Ascending aorta (tissue), 2 donors: ENCODE measurements at regions not wholly inside any gene's neighbourhood (a gene's known extent, or its start where the extent isn't known, plus 50 kb on each side); places are given as distances from the start of the nearest gene placed in this dataset.

Source experiments
- DNase-seq, 2 donors: peaks; one replicate each; pipeline ENCODE4 v3.0.0-alpha.2; 2019; ENCODE audit warnings: low spot score in 2 of 2
- H3K27ac ChIP-seq, 2 donors: fragments of 200-600 bp; sonication (generic); one replicate each; pipeline ENCODE4 v1.5.1; 2016 to 2017; ENCODE audit warnings: mild to moderate bottlenecking in 1 of 2
- H3K27me3 ChIP-seq: fragments of 200-600 bp; sonication (generic); one replicate; pipeline ENCODE4 v1.5.1; 2017
- H3K36me3 ChIP-seq, 2 donors: fragments of 200-600 bp; sonication (generic); one replicate each; pipeline ENCODE4 v1.5.1; 2016
- H3K4me1 ChIP-seq, 2 donors: fragments of 200-600 bp; sonication (generic); one replicate each; pipeline ENCODE4 v1.5.1; 2016 to 2017; ENCODE audit warnings: mild to moderate bottlenecking in 1 of 2
- H3K4me3 ChIP-seq, 2 donors: fragments of 200-600 bp; sonication (generic); one replicate each; pipeline ENCODE4 v1.5.1; 2016 to 2017; ENCODE audit warnings: mild to moderate bottlenecking in 1 of 2
- H3K9me3 ChIP-seq, 2 donors: fragments of 200-600 bp; sonication (generic); one replicate each; pipeline ENCODE4 v1.5.1; 2016
- intact Hi-C: fragments of 100-400 bp; cut with DNase I; formaldehyde crosslinking; loops from one replicate; pipeline ENCODE4 v1.15.1; 2023
- TF ChIP-seq, protein P1 (sequence below), 3 experiments: fragments of 200-600 bp in 2 of 3; fragments of 450-650 bp in 1 of 3; sonication (generic) in 2 of 3; IDR thresholded peaks; one replicate each; pipeline ENCODE4 v1.5.1; 2016 to 2019; ENCODE audit warnings: antibody characterized with exemption in 3 of 3, mild to moderate bottlenecking in 1 of 3, moderate library complexity in 1 of 3

GRCh38 chr5:28975508-28975907 is 1937.1 kb upstream of the CDH9 start:
- Histone ChIP-seq H3K27ac (no peak overlapping the region), H3K9me3 (no peaks in the 10 kb centered on the region), H3K4me3 (no peak overlapping the region), H3K27me3 (no peaks in the 10 kb centered on the region), H3K4me1 (no peaks in the 10 kb centered on the region), H3K36me3 (no peaks in the 10 kb centered on the region)
- no peak for DNase-seq
- intact Hi-C loops: no loop called here
- TF ChIP-seq, protein P1, sequence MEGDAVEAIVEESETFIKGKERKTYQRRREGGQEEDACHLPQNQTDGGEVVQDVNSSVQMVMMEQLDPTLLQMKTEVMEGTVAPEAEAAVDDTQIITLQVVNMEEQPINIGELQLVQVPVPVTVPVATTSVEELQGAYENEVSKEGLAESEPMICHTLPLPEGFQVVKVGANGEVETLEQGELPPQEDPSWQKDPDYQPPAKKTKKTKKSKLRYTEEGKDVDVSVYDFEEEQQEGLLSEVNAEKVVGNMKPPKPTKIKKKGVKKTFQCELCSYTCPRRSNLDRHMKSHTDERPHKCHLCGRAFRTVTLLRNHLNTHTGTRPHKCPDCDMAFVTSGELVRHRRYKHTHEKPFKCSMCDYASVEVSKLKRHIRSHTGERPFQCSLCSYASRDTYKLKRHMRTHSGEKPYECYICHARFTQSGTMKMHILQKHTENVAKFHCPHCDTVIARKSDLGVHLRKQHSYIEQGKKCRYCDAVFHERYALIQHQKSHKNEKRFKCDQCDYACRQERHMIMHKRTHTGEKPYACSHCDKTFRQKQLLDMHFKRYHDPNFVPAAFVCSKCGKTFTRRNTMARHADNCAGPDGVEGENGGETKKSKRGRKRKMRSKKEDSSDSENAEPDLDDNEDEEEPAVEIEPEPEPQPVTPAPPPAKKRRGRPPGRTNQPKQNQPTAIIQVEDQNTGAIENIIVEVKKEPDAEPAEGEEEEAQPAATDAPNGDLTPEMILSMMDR (IDR thresholded peaks at IDR 0.05): no peak

GRCh38 chr5:28967848-28968247 is 1929.5 kb upstream of the CDH9 start:
- DNase-seq: no peak
- H3K4me1 ChIP-seq: no peaks in the 10 kb centered on the region
- intact Hi-C loops: no loop called here
- H3K4me3 ChIP-seq: no peak overlapping the region
- TF ChIP-seq, protein P1 (IDR thresholded peaks at IDR 0.05): no peak
- no peaks in the 10 kb centered on the region for H3K36me3 ChIP-seq
- H3K27me3 ChIP-seq: no peaks in the 10 kb centered on the region
- H3K27ac ChIP-seq: no peak overlapping the region
- no peaks in the 10 kb centered on the region for H3K9me3 ChIP-seq

- H3K27me3 ChIP-seq: no peaks in the 10 kb centered on the region
- no peak overlapping the region for H3K4me3 ChIP-seq
- H3K36me3 ChIP-seq: no peaks in the 10 kb centered on the region
- no peaks in the 10 kb centered on the region for H3K9me3 ChIP-seq
- no peaks in the 10 kb centered on the region for H3K4me1 ChIP-seq
- intact Hi-C loops: no loop called here
- TF ChIP-seq, protein P1 (IDR thresholded peaks at IDR 0.05): no peak
- DNase-seq: no peak
- no peak overlapping the region for H3K27ac ChIP-seq
Measured at GRCh38 chr5:28961816-28962215, 1923.4 kb upstream of the CDH9 start.

- Histone ChIP-seq H3K4me3 (no peak overlapping the region), H3K27me3 (no peaks in the 10 kb centered on the region), H3K27ac (no peak overlapping the region), H3K9me3 (no peaks in the 10 kb centered on the region), H3K36me3 (no peaks in the 10 kb centered on the region), H3K4me1 (no peaks in the 10 kb centered on the region)
- intact Hi-C loops: no loop called here
- TF ChIP-seq, protein P1 (IDR thresholded peaks at IDR 0.05): no peak
- DNase-seq: no peak
Measured at GRCh38 chr5:28958581-28958980, 1920.2 kb upstream of the CDH9 start.

DNA sequence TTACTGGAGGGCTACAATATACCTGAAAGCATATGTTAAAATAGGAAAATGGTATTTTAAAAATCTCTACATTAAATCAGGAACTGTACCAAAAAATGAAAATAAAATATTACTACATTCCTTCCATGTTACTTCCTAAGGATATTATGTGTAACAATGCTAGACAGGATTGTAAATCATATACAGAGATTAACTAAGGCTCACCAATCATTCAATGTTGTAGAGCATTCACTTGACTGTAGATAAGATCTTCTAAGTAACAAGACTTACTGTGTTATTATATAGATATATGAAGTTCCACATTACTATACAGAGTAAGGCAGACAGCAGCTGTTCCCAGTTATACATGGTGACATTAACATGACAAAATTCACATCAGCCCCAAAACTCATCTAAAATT is 1919.1 kb upstream of the CDH9 start:
- Histone ChIP-seq H3K27me3 (no peaks in the 10 kb centered on the region), H3K9me3 (no peaks in the 10 kb centered on the region), H3K36me3 (no peaks in the 10 kb centered on the region), H3K4me1 (no peaks in the 10 kb centered on the region), H3K27ac (no peak overlapping the region), H3K4me3 (no peak overlapping the region)
- intact Hi-C loops: no loop called here
- no peak for DNase-seq
- TF ChIP-seq, protein P1 (IDR thresholded peaks at IDR 0.05): no peak

- no peaks in the 10 kb centered on the region for H3K27me3 ChIP-seq
- no peak overlapping the region for H3K27ac ChIP-seq
- no peaks in the 10 kb centered on the region for H3K9me3 ChIP-seq
- intact Hi-C loops: no loop called here
- no peaks in the 10 kb centered on the region for H3K36me3 ChIP-seq
- DNase-seq: no peak
- H3K4me1 ChIP-seq: no peaks in the 10 kb centered on the region
- TF ChIP-seq, protein P1 (IDR thresholded peaks at IDR 0.05): no peak
- no peak overlapping the region for H3K4me3 ChIP-seq
Measured at GRCh38 chr5:28954074-28954473, 1915.7 kb upstream of the CDH9 start.
